Immature natural killer cell (primary cell): ENCODE measurements at regions not wholly inside any gene's neighbourhood (a gene's known extent, or its start where the extent isn't known, plus 50 kb on each side); places are given as distances from the start of the nearest gene placed in this dataset.
"Not testable (repeated sequence)": the region's sequence is repeated elsewhere in the genome, so short reads cannot be mapped to it uniquely, and the experiment has no call there.

Experiments used
- DNase-seq, 3 donors: peaks; one replicate each; pipeline ENCODE4 v3.0.0; 2022; ENCODE audit warnings: mixed read lengths in 1 of 3
- H3K27ac Mint-ChIP-seq, 6 donors: one replicate each; pipeline ENCODE4 v1.8.0; 2020; ENCODE audit warnings: mixed read lengths in 6 of 6, mild to moderate bottlenecking in 5 of 6, inconsistent platforms in 4 of 6, moderate library complexity in 3 of 6
- H3K27me3 Mint-ChIP-seq, 3 donors: one replicate each; pipeline ENCODE4 v1.8.0; 2020 to 2021; ENCODE audit warnings: low read depth in 3 of 3, mild to moderate bottlenecking in 3 of 3, mixed read lengths in 3 of 3, moderate library complexity in 3 of 3, inconsistent platforms in 1 of 3
- H3K36me3 Mint-ChIP-seq, 3 donors: one replicate each; pipeline ENCODE4 v1.8.0; 2020; ENCODE audit warnings: mixed read lengths in 3 of 3, inconsistent platforms in 2 of 3, mild to moderate bottlenecking in 2 of 3
- H3K4me1 Mint-ChIP-seq, 2 donors: one replicate each; pipeline ENCODE4 v1.8.0; 2020; ENCODE audit warnings: inconsistent platforms in 2 of 2, mild to moderate bottlenecking in 2 of 2, mixed read lengths in 2 of 2, moderate library complexity in 1 of 2
- H3K4me3 Mint-ChIP-seq, 5 donors: one replicate each; pipeline ENCODE4 v1.8.0; 2020; ENCODE audit warnings: mild to moderate bottlenecking in 5 of 5, mixed read lengths in 5 of 5, inconsistent platforms in 3 of 5, moderate library complexity in 3 of 5
- H3K9me3 Mint-ChIP-seq, 6 donors: one replicate each; pipeline ENCODE4 v1.8.0; 2020; ENCODE audit warnings: mild to moderate bottlenecking in 6 of 6, mixed read lengths in 6 of 6, inconsistent platforms in 4 of 6, moderate library complexity in 3 of 6

- Mint-ChIP-seq H3K27me3 (peaks cover 0 to 3% (median 2%) of the 10 kb centered on the region in 3 donors), H3K9me3 (peaks cover 0 to 3% (median 0%) of the 10 kb centered on the region in 6 donors), H3K27ac (no peak overlapping the region), H3K4me3 (peak overlapping the region in 4 of 5 donors; percentile 6 to 60 (median 41)), H3K36me3 (no peaks in the 10 kb centered on the region), H3K4me1 (peaks cover 0 to 13% of the 10 kb centered on the region in 2 donors)
- DNase-seq: peak in 1 of 3 donors; percentile 2
These were observed 1004.9 kb downstream of the KCNMA1 start for GRCh38 chr10:76632767-76633051.

GRCh38 chr10:76631884-76632766 lies 1005.5 kb downstream of the KCNMA1 start:
- Mint-ChIP-seq H3K4me3 (peak overlapping the region; percentile 6 to 60 (median 29)), H3K4me1 (peaks cover 0 to 13% of the 10 kb centered on the region in 2 donors), H3K27me3 (peaks cover 0 to 3% (median 2%) of the 10 kb centered on the region in 3 donors), H3K27ac (peak overlapping the region in 1 of 6 donors; percentile 63), H3K36me3 (no peaks in the 10 kb centered on the region), H3K9me3 (peaks cover 0 to 3% (median 0%) of the 10 kb centered on the region in 6 donors)
- DNase-seq: no peak

- Mint-ChIP-seq H3K9me3 (peaks cover 0 to 3% (median 0%) of the 10 kb centered on the region in 6 donors), H3K4me1 (peaks cover 0 to 13% of the 10 kb centered on the region in 2 donors), H3K27ac (no peak overlapping the region), H3K4me3 (no peak overlapping the region), H3K36me3 (no peaks in the 10 kb centered on the region), H3K27me3 (peaks cover 0 to 6% (median 2%) of the 10 kb centered on the region in 3 donors)
- DNase-seq: no peak
These were observed 1006.5 kb downstream of the KCNMA1 start for GRCh38 chr10:76631036-76631670.

DNA sequence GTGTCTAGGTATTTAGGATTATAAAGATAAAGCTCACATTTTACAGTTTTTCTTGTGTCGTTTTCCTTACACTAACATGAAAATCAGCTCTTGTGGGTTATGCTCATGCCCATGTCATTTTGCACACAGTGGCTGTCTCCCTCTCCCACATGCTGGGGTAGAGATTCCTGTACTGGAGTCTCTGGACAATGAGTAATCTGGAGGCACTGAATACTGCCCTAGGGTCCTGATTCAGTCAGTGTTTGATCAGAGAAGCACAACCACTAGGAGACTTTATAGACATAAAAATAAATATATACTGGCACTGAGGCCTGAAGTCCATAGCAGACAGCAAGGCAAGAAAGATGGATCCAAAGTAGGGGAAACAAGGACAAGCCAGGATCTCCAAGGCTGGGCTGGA lies 1008.8 kb downstream of the KCNMA1 start:
- H3K9me3 Mint-ChIP-seq: peaks cover 0 to 3% (median 0%) of the 10 kb centered on the region in 6 donors
- no peak overlapping the region for H3K4me3 Mint-ChIP-seq
- H3K4me1 Mint-ChIP-seq: peaks cover 0 to 13% of the 10 kb centered on the region in 2 donors
- H3K36me3 Mint-ChIP-seq: no peaks in the 10 kb centered on the region
- no peak for DNase-seq
- H3K27ac Mint-ChIP-seq: no peak overlapping the region
- peaks cover 0 to 7% (median 2%) of the 10 kb centered on the region in 3 donors for H3K27me3 Mint-ChIP-seq

GRCh38 chr10:76626386-76626785 lies 1011.2 kb downstream of the KCNMA1 start:
- H3K27me3 Mint-ChIP-seq: peaks cover 0 to 6% (median 2%) of the 10 kb centered on the region in 3 donors
- H3K9me3 Mint-ChIP-seq: peaks cover 0 to 3% (median 0%) of the 10 kb centered on the region in 6 donors
- no peak overlapping the region for H3K4me3 Mint-ChIP-seq
- H3K27ac Mint-ChIP-seq: no peak overlapping the region
- no peaks in the 10 kb centered on the region for H3K4me1 Mint-ChIP-seq
- no peak for DNase-seq
- H3K36me3 Mint-ChIP-seq: no peaks in the 10 kb centered on the region

- no peaks in the 10 kb centered on the region for H3K4me1 Mint-ChIP-seq
- H3K27me3 Mint-ChIP-seq: peaks cover 0 to 9% (median 0%) of the 10 kb centered on the region in 3 donors
- H3K9me3 Mint-ChIP-seq: peaks cover 0 to 9% (median 6%) of the 10 kb centered on the region in 6 donors
- H3K4me3 Mint-ChIP-seq: no peak overlapping the region
- no peak overlapping the region for H3K27ac Mint-ChIP-seq
- H3K36me3 Mint-ChIP-seq: peaks cover 0 to 3% (median 3%) of the 10 kb centered on the region in 3 donors
- no peak for DNase-seq
These were observed 1013.1 kb downstream of the KCNMA1 start for GRCh38 chr10:76624470-76624869.

GRCh38 chr10:76621886-76622620 lies 1015.6 kb downstream of the KCNMA1 start:
- Mint-ChIP-seq H3K27me3 (peaks cover 0 to 9% (median 4%) of the 10 kb centered on the region in 3 donors), H3K27ac (no peak overlapping the region), H3K4me3 (no peak overlapping the region), H3K36me3 (peaks cover 0 to 3% (median 3%) of the 10 kb centered on the region in 3 donors), H3K9me3 (peaks cover 0 to 9% (median 6%) of the 10 kb centered on the region in 6 donors), H3K4me1 (no peaks in the 10 kb centered on the region)
- no peak for DNase-seq

DNA sequence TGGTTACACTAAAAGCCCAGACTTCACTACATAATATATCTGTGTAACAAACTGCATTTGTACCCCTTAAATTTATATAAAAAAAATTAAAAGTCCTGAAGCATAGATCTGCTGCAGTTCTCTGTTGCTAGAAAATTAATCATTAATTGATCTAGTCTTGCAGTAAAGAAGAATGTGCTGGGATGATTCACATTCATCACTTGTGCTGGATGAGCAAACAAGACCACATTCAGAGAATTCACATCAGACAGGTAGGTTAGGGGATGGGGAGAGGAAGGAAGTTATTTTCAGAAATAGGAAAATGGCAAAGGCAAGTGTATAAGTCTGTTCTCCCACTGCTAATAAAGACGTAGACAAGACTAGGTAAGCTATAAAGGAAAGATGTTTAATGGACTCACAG lies 1019.0 kb downstream of the KCNMA1 start:
- Mint-ChIP-seq H3K36me3 (peaks cover 0 to 3% (median 3%) of the 10 kb centered on the region in 3 donors), H3K9me3 (peaks cover 0 to 13% (median 6%) of the 10 kb centered on the region in 6 donors), H3K4me3 (no peak overlapping the region), H3K4me1 (no peaks in the 10 kb centered on the region), H3K27ac (no peak overlapping the region), H3K27me3 (peaks cover 0 to 4% (median 4%) of the 10 kb centered on the region in 3 donors)
- DNase-seq: no peak

DNA sequence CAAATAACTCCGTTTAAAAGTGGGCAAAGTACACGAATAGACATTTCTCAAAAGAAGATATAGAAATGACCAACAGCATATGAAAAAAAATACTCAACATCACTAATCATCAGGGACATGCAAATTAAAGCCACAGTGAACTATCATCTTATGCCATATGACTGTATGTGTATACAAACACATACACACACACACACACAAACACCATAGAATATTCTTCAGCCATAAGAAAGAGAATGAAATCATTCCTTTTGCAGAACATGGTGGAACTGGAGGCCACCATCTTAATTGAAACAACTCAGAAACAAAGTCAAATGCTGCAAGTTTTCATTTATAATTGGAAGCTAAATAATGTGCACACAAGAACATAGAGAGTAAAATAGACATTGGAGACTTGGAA lies 1019.4 kb downstream of the KCNMA1 start:
- H3K4me1 Mint-ChIP-seq: no peaks in the 10 kb centered on the region
- no peak overlapping the region for H3K4me3 Mint-ChIP-seq
- no peak overlapping the region for H3K27ac Mint-ChIP-seq
- H3K36me3 Mint-ChIP-seq: peaks cover 0 to 3% (median 3%) of the 10 kb centered on the region in 3 donors
- H3K9me3 Mint-ChIP-seq: peaks cover 0 to 13% (median 6%) of the 10 kb centered on the region in 6 donors
- peaks cover 0 to 4% (median 4%) of the 10 kb centered on the region in 3 donors for H3K27me3 Mint-ChIP-seq
- DNase-seq: no peak

DNA sequence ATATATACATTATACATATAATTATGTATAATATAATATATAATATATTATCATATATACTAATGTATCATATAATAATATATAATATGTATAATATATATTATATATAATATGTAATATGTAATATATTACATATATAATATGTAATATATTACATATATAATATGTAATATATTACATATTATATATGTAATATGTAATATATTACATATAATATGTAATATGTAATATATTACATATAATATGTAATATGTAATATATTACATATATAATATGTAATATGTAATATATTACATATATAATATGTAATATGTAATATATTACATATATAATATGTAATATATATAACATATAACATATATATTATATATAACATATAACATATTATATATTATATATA lies 1020.9 kb downstream of the KCNMA1 start:
- peaks cover 0 to 13% (median 7%) of the 10 kb centered on the region in 6 donors for H3K9me3 Mint-ChIP-seq
- H3K27ac Mint-ChIP-seq, H3K27me3 Mint-ChIP-seq, H3K4me1 Mint-ChIP-seq, H3K36me3 Mint-ChIP-seq, DNase-seq, H3K4me3 Mint-ChIP-seq: not testable (repeated sequence)

DNA sequence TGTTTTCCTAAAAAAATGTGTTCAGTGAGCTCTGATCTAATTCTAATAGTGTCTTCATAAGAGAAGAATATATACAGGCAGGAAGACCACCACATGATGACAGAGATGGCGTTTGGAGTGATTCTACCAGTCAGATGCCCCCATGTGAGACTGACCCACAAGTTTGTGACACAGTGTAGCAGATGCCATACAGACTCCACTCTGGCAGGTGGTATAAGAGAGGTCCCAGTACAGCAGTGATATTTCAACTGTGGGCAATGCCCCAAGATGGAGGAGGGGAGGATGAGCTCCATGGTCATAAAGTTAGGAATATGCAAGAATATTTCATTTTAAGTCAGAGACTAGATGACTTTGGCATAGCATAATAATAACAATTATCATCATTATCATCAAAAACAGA lies 1022.6 kb downstream of the KCNMA1 start:
- H3K27ac Mint-ChIP-seq: no peak overlapping the region
- DNase-seq: no peak
- H3K4me1 Mint-ChIP-seq: no peaks in the 10 kb centered on the region
- no peak overlapping the region for H3K4me3 Mint-ChIP-seq
- no peaks in the 10 kb centered on the region for H3K36me3 Mint-ChIP-seq
- peaks cover 0 to 4% (median 0%) of the 10 kb centered on the region in 3 donors for H3K27me3 Mint-ChIP-seq
- peaks cover 0 to 14% (median 7%) of the 10 kb centered on the region in 6 donors for H3K9me3 Mint-ChIP-seq
